ENCODE measurements at regions not wholly inside any gene's neighbourhood (a gene's known extent, or its start where the extent isn't known, plus 50 kb on each side); places are given as distances from the start of the nearest gene placed in this dataset.

DNA sequence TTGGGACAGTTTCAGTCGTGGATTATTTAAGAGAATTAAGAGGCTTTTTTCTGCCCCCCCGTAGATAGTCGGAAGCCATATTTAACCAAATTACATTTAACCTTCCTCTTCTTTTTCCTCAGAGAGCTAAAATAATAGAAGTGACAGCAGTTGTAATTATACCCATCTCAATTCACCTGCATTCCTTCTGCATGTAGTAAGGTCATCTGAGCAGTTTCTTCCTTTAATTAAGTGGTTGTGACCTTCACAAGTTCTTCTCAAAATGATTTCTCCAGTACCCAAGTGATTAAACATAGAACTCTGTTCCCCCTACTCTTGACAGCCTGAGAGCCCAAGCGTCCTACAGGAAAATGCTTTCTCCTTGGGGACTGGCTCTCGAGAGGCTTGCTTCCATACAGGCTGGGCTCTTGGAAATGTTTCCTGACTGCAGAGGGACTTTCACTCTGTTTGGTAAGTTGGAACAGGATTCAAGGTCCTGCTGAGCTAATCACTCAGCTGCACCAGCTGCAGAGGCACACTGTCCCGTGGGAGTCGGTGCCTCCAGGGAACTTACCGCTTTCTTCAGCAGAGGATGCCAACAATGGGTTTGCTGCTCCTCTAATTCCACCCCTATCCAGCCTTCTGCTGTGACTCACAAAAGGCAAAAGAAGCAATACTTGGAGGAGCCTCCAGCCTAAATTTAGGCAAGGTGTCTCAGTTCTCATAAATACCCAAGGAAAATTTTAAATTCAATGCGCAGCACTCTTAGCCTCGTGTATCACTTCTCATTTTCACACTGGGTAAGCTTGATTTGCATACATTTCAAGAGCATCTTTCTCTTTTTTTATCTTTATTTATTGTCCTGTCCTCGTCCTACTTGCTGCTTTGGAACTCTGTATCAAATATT lies 414.9 kb downstream of the KIF16B start:
- TF ChIP-seq, protein P1, sequence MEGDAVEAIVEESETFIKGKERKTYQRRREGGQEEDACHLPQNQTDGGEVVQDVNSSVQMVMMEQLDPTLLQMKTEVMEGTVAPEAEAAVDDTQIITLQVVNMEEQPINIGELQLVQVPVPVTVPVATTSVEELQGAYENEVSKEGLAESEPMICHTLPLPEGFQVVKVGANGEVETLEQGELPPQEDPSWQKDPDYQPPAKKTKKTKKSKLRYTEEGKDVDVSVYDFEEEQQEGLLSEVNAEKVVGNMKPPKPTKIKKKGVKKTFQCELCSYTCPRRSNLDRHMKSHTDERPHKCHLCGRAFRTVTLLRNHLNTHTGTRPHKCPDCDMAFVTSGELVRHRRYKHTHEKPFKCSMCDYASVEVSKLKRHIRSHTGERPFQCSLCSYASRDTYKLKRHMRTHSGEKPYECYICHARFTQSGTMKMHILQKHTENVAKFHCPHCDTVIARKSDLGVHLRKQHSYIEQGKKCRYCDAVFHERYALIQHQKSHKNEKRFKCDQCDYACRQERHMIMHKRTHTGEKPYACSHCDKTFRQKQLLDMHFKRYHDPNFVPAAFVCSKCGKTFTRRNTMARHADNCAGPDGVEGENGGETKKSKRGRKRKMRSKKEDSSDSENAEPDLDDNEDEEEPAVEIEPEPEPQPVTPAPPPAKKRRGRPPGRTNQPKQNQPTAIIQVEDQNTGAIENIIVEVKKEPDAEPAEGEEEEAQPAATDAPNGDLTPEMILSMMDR (conservative IDR thresholded peaks at IDR 0.05; ENCODE audit: low read length): no peak
- no peak for TF ChIP-seq EZH2phosphoT487 (IDR thresholded peaks at IDR 0.05; ENCODE audit: borderline replicate concordance, low read depth, low read length)

Data from OCI-LY7 (cell line).